GM10266 (cell line): ENCODE measurements at regions not wholly inside any gene's neighbourhood (a gene's known extent, or its start where the extent isn't known, plus 50 kb on each side); places are given as distances from the start of the nearest gene placed in this dataset.

Experiments used
- DNase-seq: peaks from one replicate; pipeline ENCODE4 v3.0.0; 2012; ENCODE audit errors: extremely low spot score
- TF ChIP-seq, protein P1 (sequence below): IDR thresholded peaks from 2 replicates; pipeline ENCODE4 v1.5.1; 2012; ENCODE audit warnings: mild to moderate bottlenecking, low read depth; ENCODE audit not compliant: control insufficient read depth, insufficient read depth; ENCODE audit errors: missing control alignments

DNA sequence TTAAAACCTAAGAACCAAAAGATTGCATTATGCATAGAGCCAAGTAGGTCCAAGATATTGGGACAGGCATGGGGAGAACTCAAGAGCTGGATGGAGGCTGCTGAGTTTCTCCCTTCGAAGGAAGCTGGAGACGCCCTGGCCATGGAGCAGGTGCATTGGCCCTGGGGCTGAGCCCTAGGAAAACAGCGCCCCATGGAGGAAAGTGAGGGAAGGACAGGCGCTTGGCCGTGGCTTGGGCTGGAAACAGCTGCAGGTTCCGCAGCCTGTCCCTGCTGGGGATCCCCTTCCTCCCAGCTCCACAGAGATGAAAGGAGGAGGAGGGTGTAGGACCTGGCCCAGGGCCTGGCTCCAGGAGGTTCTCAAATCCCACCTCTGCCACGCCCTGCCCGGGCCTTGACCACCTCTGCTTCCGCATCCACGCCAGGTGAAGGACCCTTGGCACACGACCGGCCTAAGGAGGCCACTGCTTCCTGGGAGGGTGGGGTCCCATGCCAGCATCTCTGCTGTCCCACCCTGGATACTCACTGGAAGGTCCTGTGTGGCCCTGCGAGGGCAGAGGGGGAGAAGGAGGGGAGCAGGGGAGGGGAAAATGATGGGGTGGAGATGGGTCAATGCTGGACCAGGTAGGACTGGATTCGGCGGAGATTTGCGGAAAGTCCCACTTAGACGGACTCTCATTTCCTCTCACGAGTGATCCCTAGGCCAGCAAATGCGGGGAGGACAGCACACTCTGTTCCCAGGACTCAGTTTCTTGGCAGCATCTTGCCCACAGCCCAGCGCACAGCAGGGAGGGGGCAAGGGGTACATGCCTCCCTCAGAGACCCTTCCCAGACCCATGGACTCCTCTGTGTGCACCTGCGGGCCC is 258.6 kb upstream of the TCERG1L start:
- DNase-seq, result no peak
- TF ChIP-seq, protein P1, sequence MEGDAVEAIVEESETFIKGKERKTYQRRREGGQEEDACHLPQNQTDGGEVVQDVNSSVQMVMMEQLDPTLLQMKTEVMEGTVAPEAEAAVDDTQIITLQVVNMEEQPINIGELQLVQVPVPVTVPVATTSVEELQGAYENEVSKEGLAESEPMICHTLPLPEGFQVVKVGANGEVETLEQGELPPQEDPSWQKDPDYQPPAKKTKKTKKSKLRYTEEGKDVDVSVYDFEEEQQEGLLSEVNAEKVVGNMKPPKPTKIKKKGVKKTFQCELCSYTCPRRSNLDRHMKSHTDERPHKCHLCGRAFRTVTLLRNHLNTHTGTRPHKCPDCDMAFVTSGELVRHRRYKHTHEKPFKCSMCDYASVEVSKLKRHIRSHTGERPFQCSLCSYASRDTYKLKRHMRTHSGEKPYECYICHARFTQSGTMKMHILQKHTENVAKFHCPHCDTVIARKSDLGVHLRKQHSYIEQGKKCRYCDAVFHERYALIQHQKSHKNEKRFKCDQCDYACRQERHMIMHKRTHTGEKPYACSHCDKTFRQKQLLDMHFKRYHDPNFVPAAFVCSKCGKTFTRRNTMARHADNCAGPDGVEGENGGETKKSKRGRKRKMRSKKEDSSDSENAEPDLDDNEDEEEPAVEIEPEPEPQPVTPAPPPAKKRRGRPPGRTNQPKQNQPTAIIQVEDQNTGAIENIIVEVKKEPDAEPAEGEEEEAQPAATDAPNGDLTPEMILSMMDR, result no peak

- DNase-seq, result no peak
- TF ChIP-seq, protein P1, result no peak
These were observed 259.3 kb upstream of the TCERG1L start for GRCh38 chr10:131570716-131571307.

- TF ChIP-seq, protein P1, result no peak
These were observed 259.8 kb upstream of the TCERG1L start for GRCh38 chr10:131571346-131571745.

DNA sequence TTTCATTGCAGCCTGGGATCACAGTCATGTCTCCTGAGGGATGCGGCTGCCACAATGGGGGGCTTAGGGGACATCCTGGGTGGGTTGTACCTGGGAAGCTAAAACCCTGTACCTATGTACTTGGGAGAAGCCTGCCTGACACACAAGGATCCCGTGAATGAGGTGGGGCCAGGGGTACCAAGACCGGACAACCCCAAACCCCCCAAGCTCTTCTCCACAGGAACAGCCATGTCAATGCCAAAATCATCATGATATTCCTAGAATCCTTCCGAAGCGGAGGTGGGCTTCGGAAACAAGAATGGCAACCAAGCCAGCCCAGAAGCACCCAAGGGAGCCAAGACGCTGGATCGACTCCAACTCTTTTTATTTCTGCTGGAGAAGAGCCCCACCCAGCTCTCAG is 260.3 kb upstream of the TCERG1L start:
- DNase-seq, result no peak
- TF ChIP-seq, protein P1, result no peak

More at GRCh38 chr10:131571346-131571745, 259.8 kb upstream of the TCERG1L start:
- DNase-seq, result no peak

GRCh38 chr10:131573256-131573655 is 261.7 kb upstream of the TCERG1L start:
- TF ChIP-seq, protein P1, result no peak
- no peak for DNase-seq

GRCh38 chr10:131573707-131574106 is 262.2 kb upstream of the TCERG1L start:
- TF ChIP-seq, protein P1, result no peak
- DNase-seq, result no peak

- TF ChIP-seq, protein P1, result no peak
- DNase-seq, result no peak
These were observed 262.8 kb upstream of the TCERG1L start for GRCh38 chr10:131574363-131574706.
